Brain pericyte (primary cell): ENCODE measurements at regions not wholly inside any gene's neighbourhood (a gene's known extent, or its start where the extent isn't known, plus 50 kb on each side); places are given as distances from the start of the nearest gene placed in this dataset.

Experiments used
- DNase-seq: peaks from one replicate; pipeline ENCODE4 v3.0.0-alpha.2; 2012; ENCODE audit warnings: low read depth, low spot score

- DNase-seq: no peak
These were observed 248.5 kb downstream of the DUSP6 start for GRCh38 chr12:89103831-89104230.

- DNase-seq: no peak
These were observed 250.9 kb downstream of the DUSP6 start for GRCh38 chr12:89101440-89101839.

DNA sequence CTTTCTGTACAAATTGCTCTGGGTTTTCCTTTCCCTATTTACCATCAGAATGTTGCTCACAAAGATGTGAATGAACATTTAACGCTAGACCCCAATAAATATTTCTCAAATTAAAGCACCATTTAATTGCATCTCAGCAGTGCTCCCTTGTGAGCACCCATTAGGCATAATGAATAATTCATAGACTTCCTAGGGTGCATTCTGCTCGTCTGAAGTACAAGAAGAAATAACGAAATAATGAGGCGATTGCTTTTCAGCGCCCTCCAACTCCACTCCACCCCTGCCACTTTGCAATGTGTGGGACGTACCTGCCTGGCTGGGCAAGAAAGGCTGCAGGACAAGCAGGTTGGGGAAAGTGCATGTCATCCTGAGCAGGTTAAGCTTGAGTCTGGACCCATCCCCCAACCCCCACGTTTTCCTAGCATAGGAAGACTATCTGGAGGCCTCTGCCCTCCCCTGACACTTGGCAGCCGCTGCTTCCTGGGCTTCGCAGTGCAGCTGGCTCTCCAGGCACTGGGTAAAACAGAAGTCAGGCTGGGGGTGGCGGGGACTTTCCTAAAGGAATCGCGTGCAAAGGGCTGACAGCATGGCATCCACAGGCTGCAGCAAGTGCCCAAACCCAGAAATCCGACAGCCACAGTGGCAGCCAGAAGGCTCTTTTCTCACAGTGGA lies 253.7 kb downstream of the DUSP6 start:
- no peak for DNase-seq

DNA sequence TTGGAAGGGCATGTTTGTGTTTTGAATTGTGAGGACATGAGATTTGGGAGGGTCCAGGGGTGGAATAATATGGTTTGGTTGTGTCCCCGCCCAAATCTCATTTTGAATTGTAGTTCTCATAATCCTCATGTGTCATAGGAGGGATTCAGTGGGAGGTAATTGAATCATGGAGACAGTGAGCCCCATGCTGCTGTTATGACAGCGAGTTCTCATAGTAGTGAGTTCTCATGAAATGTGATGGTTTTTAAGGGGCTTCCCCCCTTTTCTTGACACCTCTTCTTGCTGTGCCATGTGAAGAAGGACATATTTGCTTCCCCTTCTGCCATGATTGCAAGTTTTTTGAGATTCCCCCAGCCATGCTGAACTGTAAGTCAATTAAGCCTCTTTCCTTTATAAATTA lies 260.0 kb downstream of the DUSP6 start:
- no peak for DNase-seq

DNA sequence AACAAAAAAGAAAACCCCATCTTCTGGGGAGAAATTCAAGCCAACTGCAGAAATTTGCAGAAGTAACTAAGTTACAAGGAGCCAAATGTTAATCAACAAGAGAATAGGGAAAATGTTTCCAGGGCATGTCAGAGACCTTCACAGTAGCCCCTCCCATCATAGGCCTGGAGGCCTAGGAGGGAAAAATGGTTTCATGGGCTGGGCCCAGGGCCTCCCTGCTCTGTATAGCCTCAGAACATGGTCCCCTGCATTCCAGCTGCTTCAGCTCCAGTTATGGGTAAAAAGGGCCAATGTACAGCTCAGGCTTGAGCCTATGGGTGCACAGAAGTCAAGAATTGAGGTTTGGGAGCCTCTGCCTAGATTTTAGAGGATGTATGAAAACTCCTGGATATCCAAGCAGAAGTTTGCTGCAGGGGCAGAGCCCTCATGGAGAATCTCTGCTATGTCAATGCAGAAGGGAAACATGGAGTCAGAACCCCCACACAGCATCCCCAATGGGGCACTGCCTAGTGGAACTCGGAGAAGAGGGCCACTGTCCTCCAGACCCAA lies 260.9 kb downstream of the DUSP6 start:
- no peak for DNase-seq

DNA sequence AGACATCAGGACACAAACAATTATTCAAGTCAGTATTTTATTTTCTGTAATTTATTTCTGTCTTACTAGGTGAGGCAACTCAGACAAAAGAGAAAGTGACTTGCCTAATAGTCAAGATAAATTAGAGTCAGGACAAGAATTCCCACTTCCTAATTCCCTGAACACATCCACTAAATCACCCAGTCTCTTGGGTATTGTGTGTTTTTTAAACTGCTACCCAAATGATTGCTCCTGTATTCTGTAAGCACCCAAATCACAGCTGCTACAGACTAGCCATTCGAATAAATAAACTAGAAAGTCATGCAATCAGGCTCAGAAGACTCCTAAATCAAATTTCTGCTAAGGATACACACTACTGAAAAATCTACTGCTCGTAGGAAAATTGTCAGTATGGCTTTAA lies 263.0 kb downstream of the DUSP6 start:
- DNase-seq: no peak

GRCh38 chr12:89087876-89088275 lies 264.4 kb downstream of the DUSP6 start:
- DNase-seq: no peak

DNA sequence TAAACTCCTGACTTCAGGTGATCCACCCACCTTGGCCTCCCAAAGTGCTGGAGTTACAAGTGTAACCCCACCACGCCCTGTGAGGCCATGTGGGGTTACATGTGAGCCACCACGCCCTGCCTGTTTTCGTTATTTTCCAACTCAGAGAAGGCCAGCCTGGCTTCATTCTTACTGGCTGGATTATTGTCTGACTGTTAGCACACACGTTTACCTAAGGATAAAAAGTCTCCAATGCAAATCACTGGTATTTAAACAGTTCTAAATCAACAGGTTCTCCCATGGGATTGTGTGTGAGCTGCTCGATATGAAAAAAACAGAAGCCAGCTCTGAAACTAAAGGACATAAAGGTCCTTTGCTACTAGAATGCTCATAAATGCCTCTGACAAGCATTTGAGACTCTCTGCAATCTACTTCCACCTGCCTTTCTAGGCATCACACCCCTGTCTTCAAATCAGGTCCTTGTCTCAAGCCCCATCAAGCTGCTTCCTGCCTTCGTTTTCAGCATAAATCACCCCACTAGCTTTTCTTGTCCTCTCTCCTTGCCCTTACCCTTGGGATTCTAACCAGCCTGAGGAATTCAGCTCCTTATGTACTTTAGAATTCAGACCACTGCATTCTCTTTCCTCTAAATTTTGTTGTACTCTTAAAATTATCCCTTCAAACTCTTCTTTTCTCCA lies 265.0 kb downstream of the DUSP6 start:
- no peak for DNase-seq

DNA sequence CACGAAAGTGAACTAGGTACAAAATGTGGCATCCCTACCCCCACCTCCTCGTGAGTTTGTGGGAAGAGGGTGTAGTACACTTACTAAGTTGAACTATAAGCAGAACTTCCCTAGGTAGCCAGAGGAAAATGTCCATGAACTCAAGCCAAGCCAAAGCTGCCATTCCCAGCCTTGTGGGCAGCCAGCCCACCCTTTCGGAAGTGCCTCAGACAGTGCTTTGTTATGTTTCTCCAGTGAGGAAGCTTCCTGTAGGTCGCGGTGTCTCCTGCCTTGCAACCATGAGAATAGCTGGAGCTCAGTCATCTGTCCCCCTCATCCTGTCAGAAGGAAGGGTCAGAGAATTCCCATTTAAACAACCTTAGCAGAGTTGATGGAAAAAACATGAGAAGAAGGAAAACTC lies 266.9 kb downstream of the DUSP6 start:
- DNase-seq: no peak

- DNase-seq: no peak
These were observed 267.6 kb downstream of the DUSP6 start for GRCh38 chr12:89084751-89085150.

DNA sequence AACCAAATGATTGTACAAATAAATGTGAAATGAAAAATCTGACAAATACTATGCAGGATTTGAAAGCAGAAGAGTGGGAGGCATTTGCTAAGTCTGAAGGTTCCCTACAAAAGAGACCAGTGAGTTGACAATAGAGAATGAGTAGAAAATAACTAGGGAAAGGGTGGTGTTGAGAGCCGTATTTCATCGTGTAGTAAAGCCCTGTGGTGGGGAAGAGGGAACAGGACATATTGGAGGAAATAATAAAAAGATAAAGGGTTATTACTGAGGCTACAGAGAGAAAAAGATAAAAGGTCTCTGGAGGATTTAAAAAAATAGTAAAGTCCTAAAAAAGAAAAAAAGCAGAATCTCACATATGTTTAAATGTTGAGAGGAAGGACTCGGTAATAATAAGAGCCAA lies 268.8 kb downstream of the DUSP6 start:
- no peak for DNase-seq

DNA sequence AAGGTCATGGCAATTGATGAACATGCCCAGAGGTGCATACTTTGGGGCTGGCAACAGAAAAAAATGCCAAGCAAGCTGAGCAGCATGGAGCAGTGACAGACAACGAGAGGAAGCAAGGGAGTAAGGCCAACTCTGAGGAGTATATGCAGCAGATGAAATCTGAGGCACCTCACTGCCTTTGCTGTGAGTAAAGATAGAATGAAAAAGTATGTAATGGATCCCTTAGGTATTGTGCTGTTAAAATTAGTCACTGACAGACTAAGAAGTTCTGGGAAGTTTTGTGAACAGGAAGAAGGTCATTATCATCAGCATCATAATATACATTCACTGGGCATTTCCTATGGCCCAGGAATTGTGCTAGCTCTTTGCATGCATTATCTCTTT lies 269.9 kb downstream of the DUSP6 start:
- no peak for DNase-seq

- DNase-seq: no peak
These were observed 270.5 kb downstream of the DUSP6 start for GRCh38 chr12:89081719-89082369.

- DNase-seq: no peak
These were observed 271.4 kb downstream of the DUSP6 start for GRCh38 chr12:89080793-89081465.

- DNase-seq: no peak
These were observed 276.3 kb downstream of the DUSP6 start for GRCh38 chr12:89075880-89076540.

DNA sequence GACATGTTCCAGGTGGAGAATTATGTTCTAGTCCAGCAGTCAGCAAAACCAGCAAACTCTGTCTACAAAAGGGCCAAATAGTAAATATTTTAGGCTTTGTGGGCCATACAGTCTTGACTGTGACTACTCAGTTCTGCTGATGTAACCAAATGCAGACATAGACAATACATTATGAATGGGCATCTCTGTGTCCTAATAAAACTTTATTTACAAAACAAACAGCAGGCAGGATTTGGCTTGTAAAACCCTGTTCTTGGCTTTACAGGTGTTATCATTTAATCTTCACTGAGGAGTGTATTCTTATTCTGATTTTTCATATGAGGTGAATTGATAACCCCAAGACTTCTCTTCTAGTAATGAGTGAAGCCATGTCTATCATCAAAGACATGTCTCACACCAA lies 278.6 kb downstream of the DUSP6 start:
- DNase-seq: no peak

- DNase-seq: no peak
These were observed 279.3 kb downstream of the DUSP6 start for GRCh38 chr12:89073027-89073398.

DNA sequence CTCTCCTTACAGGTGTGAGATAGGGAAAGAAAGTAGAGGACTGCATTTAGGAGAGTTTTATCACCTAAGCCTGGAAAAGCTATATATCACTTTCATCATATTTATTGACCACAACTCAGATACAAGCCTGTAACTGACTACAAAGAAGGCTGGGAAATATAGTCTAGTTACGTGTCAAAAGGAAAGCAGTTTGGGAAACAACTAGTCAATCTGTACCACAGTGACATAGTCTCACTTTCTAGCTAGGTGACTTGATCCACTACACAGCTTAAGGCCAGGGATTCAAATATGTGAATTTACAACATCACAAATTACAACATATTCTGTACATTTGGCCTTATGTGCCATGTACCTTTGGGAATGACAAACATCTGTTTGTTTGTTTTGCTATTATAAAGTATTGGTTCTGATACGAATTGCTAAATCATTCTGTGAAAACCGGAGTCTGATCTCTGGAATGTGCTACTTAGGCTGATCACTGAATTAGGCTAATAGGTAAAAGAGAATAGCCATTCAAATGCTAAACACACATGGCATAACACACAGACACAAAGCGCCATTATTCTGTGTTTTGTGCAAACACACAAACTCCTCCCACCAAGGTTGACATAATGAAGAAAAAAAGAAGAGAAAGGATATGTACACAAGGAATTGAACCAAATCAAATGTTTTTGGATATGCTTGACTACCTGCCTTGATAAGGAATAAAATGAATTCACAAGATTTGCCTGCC lies 279.8 kb downstream of the DUSP6 start:
- no peak for DNase-seq

GRCh38 chr12:89070603-89071002 lies 281.7 kb downstream of the DUSP6 start:
- DNase-seq: no peak

DNA sequence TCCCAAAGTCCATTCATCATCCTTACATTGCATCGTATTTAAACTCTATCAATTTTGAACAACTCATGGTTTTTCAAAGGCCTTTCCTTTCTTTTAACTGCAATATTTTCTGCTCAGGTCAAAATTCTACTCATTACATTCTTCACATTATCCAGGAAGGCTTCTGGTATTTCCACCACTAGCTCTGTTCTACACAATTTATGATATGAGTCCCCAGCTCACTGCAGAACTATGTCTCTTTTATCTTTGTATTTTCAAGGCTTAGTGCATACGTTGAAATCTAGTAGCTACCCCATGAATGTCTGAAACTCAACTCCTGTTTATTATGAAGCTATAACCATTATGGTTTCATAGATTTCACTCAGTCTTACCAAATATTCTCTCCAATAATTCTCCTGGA lies 282.9 kb downstream of the DUSP6 start:
- no peak for DNase-seq
